ENCODE measurements at regions not wholly inside any gene's neighbourhood (a gene's known extent, or its start where the extent isn't known, plus 50 kb on each side); places are given as distances from the start of the nearest gene placed in this dataset.
A peak's percentile ranks its signal among the peaks of the same experiment; 100 is the strongest.

DNA sequence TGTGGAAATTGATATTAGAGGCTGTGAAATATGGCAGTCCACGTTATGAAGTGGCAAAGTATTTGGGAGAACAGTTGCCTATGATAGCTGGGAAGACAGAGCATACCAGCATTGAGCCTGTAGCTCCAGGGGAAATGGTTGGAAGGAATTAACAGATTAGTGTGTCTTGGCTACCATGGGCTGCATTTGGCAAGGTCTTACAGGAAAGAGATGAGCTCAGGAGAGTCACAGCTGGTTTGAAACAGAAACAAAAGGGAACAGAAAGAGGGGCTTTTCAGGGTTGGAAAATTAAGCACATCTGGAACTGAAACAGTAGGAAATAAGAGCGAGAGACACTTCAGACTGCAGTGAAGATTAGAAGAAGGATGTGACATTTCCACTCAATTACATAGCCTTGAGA is 141.7 kb downstream of the FBLN2 start (continued):
- TF ChIP-seq, protein P1, sequence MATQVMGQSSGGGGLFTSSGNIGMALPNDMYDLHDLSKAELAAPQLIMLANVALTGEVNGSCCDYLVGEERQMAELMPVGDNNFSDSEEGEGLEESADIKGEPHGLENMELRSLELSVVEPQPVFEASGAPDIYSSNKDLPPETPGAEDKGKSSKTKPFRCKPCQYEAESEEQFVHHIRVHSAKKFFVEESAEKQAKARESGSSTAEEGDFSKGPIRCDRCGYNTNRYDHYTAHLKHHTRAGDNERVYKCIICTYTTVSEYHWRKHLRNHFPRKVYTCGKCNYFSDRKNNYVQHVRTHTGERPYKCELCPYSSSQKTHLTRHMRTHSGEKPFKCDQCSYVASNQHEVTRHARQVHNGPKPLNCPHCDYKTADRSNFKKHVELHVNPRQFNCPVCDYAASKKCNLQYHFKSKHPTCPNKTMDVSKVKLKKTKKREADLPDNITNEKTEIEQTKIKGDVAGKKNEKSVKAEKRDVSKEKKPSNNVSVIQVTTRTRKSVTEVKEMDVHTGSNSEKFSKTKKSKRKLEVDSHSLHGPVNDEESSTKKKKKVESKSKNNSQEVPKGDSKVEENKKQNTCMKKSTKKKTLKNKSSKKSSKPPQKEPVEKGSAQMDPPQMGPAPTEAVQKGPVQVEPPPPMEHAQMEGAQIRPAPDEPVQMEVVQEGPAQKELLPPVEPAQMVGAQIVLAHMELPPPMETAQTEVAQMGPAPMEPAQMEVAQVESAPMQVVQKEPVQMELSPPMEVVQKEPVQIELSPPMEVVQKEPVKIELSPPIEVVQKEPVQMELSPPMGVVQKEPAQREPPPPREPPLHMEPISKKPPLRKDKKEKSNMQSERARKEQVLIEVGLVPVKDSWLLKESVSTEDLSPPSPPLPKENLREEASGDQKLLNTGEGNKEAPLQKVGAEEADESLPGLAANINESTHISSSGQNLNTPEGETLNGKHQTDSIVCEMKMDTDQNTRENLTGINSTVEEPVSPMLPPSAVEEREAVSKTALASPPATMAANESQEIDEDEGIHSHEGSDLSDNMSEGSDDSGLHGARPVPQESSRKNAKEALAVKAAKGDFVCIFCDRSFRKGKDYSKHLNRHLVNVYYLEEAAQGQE (IDR thresholded peaks at IDR 0.05; ENCODE audit: low read depth, low read length): no peak

DNA sequence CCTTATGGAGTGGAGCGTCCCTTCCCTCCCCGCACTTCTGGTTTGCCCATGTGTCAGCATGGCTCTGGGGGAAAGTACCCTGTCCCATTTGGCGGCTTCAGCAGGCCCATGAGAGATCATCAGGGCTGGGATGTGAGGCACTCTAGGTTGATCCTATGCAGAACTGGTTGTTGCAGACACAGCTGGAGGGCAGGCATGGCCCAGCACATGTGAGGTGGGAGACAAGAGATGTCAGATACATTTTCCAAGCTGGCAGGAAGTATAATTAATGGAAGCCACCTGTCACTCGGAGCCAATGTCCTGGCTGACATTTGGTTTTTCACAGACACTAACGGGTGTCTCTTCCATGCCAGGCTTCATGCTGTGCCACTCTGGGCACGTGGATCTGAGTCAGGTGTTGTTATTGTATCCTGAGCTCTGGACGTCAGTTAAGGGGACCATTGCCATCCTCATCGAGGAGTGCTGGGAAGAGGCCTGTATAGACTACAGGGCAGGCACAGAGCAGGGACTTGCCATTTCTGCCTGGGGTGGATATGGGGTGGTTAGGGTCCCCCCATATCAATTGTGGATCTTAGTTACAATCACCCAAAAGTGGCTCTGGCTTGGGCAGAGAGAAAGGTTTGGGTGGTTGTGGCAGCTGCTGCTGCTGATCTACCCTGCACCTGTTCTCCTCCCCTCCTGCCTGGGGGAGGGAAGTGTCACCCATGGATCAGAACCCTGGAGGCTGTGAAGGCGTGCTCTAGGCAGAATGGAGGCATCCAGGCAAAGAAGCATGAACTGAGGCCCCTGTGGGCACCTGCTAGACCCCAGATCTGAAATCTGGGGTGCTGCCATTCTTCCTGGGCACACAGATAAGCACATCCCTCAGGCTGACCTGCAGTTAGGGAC is 140.7 kb downstream of the FBLN2 start:
- CTCF ChIA-PET: interaction anchor here (2.9 to 7.2 kb wide), 3 partner anchors 33 to 196 kb away, joined by 9 to 48 read pairs (median 34); partner anchors contain the start of gene WNT7A
- H3K27ac ChIP-seq (ENCODE audit: low read depth in 2 of 2, low read length in 1 of 2): peak overlapping the region in 1 of 2 experiments; percentile 55; a peak in 1 of 4 replicates
- H3K4me2 ChIP-seq: no peak overlapping the region
- H3F3A ChIP-seq (replicated peaks; ENCODE audit: insufficient read depth): no peaks in the 10 kb centered on the region
- POLR2A ChIA-PET: no interaction called here
- H3K4me3 ChIP-seq (ENCODE audit: low read depth in 2 of 2, low read length in 1 of 2): no peak overlapping the region
- peak; percentile 67 for DNase-seq
- TF ChIP-seq EP300 (IDR thresholded peaks at IDR 0.05; ENCODE audit: borderline replicate concordance in 1 of 2, low read depth in 1 of 2, low read length in 1 of 2) (peak in 1 of 2 experiments; percentile 56; a peak in 1 of 4 replicates), FOXM1 (IDR thresholded peaks at IDR 0.05; ENCODE audit: low read depth) (no peak), MXI1 (IDR thresholded peaks at IDR 0.05; ENCODE audit: low read depth, low read length) (peak; percentile 63; the same call in 1 of the 2 replicates)
- WGBS (ENCODE audit: low lambda C conversion rate): 13% methylated on average over 5 of the region's 9 CpGs
- no peak overlapping the region for H3K9ac ChIP-seq
- H2AFZ ChIP-seq (ENCODE audit: low read depth): no peak overlapping the region
- H3K9me2 ChIP-seq: no peaks in the 10 kb centered on the region
- no peaks in the 10 kb centered on the region for H3K9me3 ChIP-seq
- H3K4me1 ChIP-seq (ENCODE audit: control insufficient read depth in 1 of 2, insufficient read depth in 2 of 2, low read depth in 1 of 2, low read length in 1 of 2): peaks cover 0 to 18% of the 10 kb centered on the region in 2 experiments; a peak in 1 of 4 replicates
- H3K27me3 ChIP-seq (ENCODE audit: insufficient read depth): no peaks in the 10 kb centered on the region
- no peaks in the 10 kb centered on the region for H3K36me3 ChIP-seq (replicated peaks in 1 of 2; ENCODE audit: control insufficient read depth in 1 of 2, insufficient read depth in 2 of 2, low read length in 1 of 2)
- H3K79me2 ChIP-seq (ENCODE audit: insufficient read depth): no peaks in the 10 kb centered on the region
- H4K20me1 ChIP-seq (ENCODE audit: insufficient read depth): no peaks in the 10 kb centered on the region

DNA sequence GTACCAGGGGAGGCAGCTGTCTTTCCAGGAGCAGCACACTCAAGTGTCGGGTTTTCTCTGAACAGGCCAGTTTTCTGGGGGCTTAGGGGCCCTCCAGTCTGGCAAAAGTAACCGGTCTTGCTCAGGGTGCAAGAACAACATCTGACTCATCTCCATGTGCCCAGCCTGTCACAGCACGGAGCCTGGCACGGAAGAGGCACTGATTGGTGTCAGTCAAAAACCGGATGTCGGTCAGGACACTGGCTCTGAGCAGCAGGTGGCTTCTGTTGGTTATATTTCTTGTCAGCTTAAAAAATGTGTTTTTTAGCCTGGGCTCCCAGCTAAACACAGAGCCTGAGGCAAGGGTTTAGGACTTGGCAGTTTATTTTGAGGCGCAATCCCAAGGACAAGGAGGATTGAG is 139.9 kb downstream of the FBLN2 start:
- Histone ChIP-seq H3K4me1 (ENCODE audit: control insufficient read depth in 1 of 2, insufficient read depth in 2 of 2, low read depth in 1 of 2, low read length in 1 of 2) (peaks cover 0 to 18% of the 10 kb centered on the region in 2 experiments; a peak in 1 of 4 replicates), H3F3A (replicated peaks; ENCODE audit: insufficient read depth) (no peaks in the 10 kb centered on the region), H3K9me3 (no peaks in the 10 kb centered on the region), H3K9me2 (no peaks in the 10 kb centered on the region), H3K4me3 (ENCODE audit: low read depth in 2 of 2, low read length in 1 of 2) (no peak overlapping the region), H3K9ac (no peak overlapping the region), H2AFZ (ENCODE audit: low read depth) (no peak overlapping the region), H3K36me3 (replicated peaks in 1 of 2; ENCODE audit: control insufficient read depth in 1 of 2, insufficient read depth in 2 of 2, low read length in 1 of 2) (no peaks in the 10 kb centered on the region), H3K27me3 (ENCODE audit: insufficient read depth) (no peaks in the 10 kb centered on the region), H3K4me2 (no peak overlapping the region), H3K79me2 (ENCODE audit: insufficient read depth) (no peaks in the 10 kb centered on the region), H4K20me1 (ENCODE audit: insufficient read depth) (no peaks in the 10 kb centered on the region), H3K27ac (ENCODE audit: low read depth in 2 of 2, low read length in 1 of 2) (peak overlapping the region in 1 of 2 experiments; percentile 55; a peak in 1 of 4 replicates)
- CTCF ChIA-PET: interaction anchor here (2.9 to 7.2 kb wide), 3 partner anchors 32 to 197 kb away, joined by 9 to 48 read pairs (median 34); partner anchors contain the start of gene WNT7A
- TF ChIP-seq, protein P2, sequence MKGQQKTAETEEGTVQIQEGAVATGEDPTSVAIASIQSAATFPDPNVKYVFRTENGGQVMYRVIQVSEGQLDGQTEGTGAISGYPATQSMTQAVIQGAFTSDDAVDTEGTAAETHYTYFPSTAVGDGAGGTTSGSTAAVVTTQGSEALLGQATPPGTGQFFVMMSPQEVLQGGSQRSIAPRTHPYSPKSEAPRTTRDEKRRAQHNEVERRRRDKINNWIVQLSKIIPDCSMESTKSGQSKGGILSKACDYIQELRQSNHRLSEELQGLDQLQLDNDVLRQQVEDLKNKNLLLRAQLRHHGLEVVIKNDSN (IDR thresholded peaks at IDR 0.05; ENCODE audit: borderline replicate concordance, low read depth): no peak
- DNase-seq: no peak
- POLR2A ChIA-PET: no interaction called here
- 33% methylated on average over 7 of the region's 7 CpGs for WGBS (ENCODE audit: low lambda C conversion rate)
